ENCODE measurements at regions not wholly inside any gene's neighbourhood (a gene's known extent, or its start where the extent isn't known, plus 50 kb on each side); places are given as distances from the start of the nearest gene placed in this dataset.

DNA sequence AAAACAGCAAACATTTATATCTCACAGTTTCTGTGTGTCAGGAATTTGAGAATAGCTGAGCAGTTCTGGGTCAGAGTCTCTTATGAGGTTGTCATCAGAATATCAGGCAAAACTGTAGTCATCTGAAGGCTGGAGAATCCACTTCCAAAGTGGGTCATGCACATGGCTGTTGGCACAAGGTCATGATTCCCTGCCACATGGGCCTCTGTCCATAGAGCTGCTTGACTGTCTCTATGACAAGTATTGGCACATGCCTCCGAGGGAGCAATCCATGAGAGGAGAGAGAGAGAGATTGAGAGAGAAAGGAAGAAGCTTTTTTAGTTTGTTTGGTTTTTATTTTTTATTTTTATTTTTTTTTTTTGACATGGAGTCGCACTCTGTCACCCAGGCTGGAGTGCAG, 101.8 kb upstream of the DDX18 start:
- no peaks in the 10 kb centered on the region for H3K4me1 Mint-ChIP-seq
- no peak overlapping the region for H3K4me3 Mint-ChIP-seq
- no peak for DNase-seq
- no peak for ATAC-seq
- peaks cover 4% of the 10 kb centered on the region for H3K9me3 Mint-ChIP-seq
- no peak overlapping the region for H3K27ac Mint-ChIP-seq
- H3K36me3 Mint-ChIP-seq (ENCODE audit: low read depth): no peaks in the 10 kb centered on the region
- H3K27me3 Mint-ChIP-seq: peaks cover 1% of the 10 kb centered on the region

DNA sequence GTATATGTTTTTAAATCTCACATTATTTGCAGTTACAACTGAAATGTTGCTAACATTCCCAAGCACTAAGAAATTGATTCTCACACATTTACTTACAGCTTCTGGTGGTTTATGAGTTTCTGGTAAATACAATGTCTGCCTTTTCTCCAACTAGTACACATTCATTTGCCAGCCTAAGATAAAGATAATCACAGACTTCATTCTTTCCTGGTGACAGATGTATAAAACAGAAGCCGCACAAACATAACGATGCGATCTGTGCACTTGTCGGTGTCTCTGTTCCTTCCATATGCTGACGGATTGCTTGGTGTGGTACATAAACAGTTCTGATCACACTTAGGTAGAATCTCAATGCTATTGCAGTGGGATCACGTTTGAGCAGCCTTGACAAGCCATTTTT, 100.4 kb upstream of the DDX18 start:
- no peak for ATAC-seq
- DNase-seq: no peak
- H3K27me3 Mint-ChIP-seq: peaks cover 1% of the 10 kb centered on the region

DNA sequence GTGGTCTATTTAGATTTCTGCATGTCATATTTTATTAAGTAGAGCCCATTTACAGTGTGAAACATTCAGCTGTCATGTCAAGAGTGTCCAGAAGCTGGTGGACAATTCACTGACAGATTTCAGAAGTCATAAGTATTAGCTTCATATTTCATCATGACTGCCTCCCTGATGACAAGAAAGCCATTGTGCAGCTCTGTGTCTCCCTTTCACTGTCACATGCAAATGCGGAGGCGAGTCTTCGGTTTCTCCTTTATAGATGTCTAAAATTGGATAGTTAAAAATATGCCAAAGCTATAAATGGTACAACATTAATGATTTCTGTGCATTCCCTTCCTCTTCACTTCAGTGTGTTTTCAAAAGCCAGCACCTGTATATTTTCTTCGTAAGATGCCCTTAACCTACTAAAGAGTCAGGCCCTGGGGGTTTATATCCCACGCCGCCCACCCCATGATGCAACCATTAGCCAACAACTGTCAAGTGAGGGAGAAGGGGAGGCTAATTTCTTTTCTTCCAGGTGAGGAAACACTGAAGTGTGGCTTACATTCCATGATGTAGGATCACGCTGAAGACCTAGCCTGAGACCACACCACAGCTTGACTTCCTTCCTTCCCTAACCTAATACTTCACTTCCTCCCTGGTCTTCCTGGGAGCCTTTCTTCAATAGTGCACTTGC, 99.6 kb upstream of the DDX18 start:
- H3K4me1 Mint-ChIP-seq: no peaks in the 10 kb centered on the region
- no peaks in the 10 kb centered on the region for H3K36me3 Mint-ChIP-seq (ENCODE audit: low read depth)
- ATAC-seq (no peak), DNase-seq (no peak)
- H3K4me3 Mint-ChIP-seq: no peak overlapping the region
- peaks cover 4% of the 10 kb centered on the region for H3K9me3 Mint-ChIP-seq
- H3K27ac Mint-ChIP-seq: no peak overlapping the region
- H3K27me3 Mint-ChIP-seq: peaks cover 1% of the 10 kb centered on the region

More for the DNA sequence above, 100.4 kb upstream of the DDX18 start:
- H3K4me3 Mint-ChIP-seq: no peak overlapping the region
- no peak overlapping the region for H3K27ac Mint-ChIP-seq
- peaks cover 4% of the 10 kb centered on the region for H3K9me3 Mint-ChIP-seq
- H3K36me3 Mint-ChIP-seq (ENCODE audit: low read depth): no peaks in the 10 kb centered on the region
- H3K4me1 Mint-ChIP-seq: no peaks in the 10 kb centered on the region

DNA sequence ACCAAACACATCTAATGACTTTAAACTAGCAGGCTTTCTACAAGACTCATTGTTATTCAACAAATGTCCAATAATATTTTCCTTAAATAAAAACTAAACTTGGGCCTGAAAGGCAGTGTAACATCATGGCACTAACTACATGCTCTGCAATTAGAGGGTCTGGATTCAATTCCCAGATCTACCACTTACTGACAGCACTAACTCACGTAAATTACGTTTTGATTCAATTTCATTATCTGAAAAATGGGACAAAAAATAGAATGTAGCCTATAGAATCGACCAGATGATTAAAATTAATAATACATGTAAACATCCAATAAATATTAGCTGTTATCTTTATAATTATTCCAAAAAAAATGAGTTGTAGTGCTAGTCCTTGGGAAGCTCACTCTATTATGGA, 98.0 kb upstream of the DDX18 start:
- ATAC-seq: no peak
- H3K4me3 Mint-ChIP-seq: no peak overlapping the region

DNA sequence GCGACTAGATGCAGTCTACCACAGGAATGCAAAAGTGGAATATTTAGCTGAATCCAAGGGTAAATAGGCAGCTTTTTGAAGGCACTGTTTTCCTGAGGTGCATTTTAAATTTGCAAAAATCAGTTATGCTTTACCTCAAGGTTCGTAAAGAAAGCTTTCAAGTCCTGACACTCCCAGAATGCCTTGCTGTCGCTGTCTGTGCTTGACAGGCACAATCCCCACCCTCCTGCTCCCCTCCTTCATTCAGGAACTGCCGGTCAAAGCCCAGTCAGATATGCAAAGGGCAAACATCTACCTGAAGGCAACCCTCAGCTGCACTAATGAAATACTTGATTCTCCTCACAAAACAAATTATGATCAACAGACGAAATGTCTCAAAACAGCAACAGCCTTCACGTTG, 97.4 kb upstream of the DDX18 start:
- Mint-ChIP-seq H3K4me3 (no peak overlapping the region), H3K4me1 (no peaks in the 10 kb centered on the region), H3K27me3 (peaks cover 4% of the 10 kb centered on the region), H3K36me3 (ENCODE audit: low read depth) (no peaks in the 10 kb centered on the region), H3K9me3 (peaks cover 4% of the 10 kb centered on the region), H3K27ac (no peak overlapping the region)
- ATAC-seq (no peak), DNase-seq (no peak)

More for the DNA sequence above, 98.0 kb upstream of the DDX18 start:
- Mint-ChIP-seq H3K27me3 (peaks cover 4% of the 10 kb centered on the region), H3K36me3 (ENCODE audit: low read depth) (no peaks in the 10 kb centered on the region), H3K27ac (no peak overlapping the region), H3K4me1 (no peaks in the 10 kb centered on the region), H3K9me3 (peaks cover 4% of the 10 kb centered on the region)
- DNase-seq: no peak

DNA sequence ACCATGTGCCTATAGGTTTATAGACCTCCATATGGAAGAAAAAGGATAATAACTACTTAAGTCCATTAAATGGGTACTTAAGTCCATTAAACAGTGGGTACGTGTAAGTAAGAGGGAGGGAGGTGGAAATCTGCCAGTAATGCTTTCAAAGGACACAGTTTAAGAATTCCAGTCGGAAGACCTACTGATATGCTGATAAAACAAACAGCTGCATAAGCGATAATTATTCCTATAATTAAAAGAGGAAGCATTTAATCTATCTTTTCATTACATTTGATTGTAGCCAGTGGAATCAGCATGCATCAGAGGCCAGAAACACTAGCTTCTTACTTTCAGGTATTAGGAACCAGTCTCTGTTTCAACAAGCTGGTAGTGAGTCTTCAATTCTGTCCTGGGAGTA, 96.4 kb upstream of the DDX18 start:
- H3K27ac Mint-ChIP-seq: no peak overlapping the region
- peaks cover 4% of the 10 kb centered on the region for H3K9me3 Mint-ChIP-seq
- no peak for DNase-seq
- ATAC-seq: no peak
- H3K4me3 Mint-ChIP-seq: no peak overlapping the region
- H3K36me3 Mint-ChIP-seq (ENCODE audit: low read depth): no peaks in the 10 kb centered on the region
- peaks cover 2% of the 10 kb centered on the region for H3K27me3 Mint-ChIP-seq
- no peaks in the 10 kb centered on the region for H3K4me1 Mint-ChIP-seq

DNA sequence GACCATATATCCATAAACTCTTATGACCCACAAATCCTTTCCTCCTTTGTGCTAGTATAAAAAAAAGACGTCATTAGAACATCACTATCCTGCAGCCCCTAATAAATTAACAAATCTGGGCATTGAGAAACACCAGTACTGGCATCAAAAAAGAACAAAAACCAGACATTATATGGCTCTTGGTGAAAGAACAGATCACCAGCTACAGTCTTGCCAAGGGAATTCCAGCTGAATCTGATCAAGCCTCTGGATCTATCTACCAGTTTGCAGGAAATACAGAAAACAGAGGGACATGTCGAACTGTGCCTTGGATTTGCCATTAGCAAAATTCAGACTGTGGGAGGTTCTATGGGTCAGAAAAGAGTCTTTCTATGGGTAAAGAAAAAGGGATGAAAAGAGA, 93.7 kb upstream of the DDX18 start:
- Mint-ChIP-seq H3K4me3 (no peak overlapping the region), H3K9me3 (no peaks in the 10 kb centered on the region), H3K27me3 (peaks cover 2% of the 10 kb centered on the region), H3K27ac (no peak overlapping the region), H3K36me3 (ENCODE audit: low read depth) (no peaks in the 10 kb centered on the region), H3K4me1 (no peaks in the 10 kb centered on the region)
- ATAC-seq (no peak), DNase-seq (no peak)

DNA sequence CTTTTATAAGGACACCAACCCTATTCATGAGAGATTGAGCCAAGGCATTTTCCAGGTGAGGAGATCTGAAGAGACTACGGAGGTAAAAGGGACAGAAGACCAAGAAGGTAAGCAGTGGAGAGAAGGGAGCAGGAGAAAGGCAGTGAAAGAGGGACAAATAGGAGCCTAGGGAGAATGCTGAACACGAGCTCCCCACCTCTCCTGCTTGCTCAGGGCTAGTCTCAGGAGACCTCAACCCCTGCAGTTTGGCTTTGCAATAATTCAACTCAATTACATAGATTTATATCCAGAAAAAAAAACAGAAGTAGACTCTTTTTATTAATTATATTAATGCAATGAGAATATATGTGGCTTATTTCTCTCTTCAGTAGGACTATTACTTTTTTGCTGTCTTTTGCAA, 91.0 kb upstream of the DDX18 start:
- no peak overlapping the region for H3K27ac Mint-ChIP-seq
- H3K4me1 Mint-ChIP-seq: no peaks in the 10 kb centered on the region
- no peaks in the 10 kb centered on the region for H3K36me3 Mint-ChIP-seq (ENCODE audit: low read depth)
- ATAC-seq: no peak
- no peaks in the 10 kb centered on the region for H3K9me3 Mint-ChIP-seq
- H3K27me3 Mint-ChIP-seq: peaks cover 2% of the 10 kb centered on the region
- DNase-seq: no peak
- no peak overlapping the region for H3K4me3 Mint-ChIP-seq

DNA sequence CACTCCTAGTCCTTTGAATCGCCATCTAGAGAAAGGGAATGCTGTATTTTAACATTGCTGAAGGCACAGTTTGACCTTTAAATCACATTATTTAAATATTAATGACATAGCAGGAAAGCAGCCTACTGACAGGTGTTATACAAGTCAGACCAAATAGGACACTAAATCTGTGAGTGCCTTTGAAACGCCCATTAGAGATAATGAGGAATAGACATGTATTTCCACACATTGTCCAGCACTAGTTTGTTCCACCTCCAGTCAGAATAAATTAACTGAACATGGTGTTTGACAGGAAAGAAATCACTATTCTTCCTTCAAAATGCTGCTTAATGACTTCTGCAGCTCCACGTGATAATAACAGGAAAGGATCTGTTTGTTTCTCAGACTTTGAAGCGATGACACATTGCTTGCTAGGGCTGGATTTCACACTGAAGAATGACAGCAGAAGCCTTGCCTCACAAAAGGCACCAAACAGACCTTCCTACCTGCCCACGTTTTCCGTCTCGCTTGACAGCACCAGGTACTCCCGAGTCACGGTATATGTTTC, 90.5 kb upstream of the DDX18 start:
- DNase-seq (no peak), ATAC-seq (no peak)
- Mint-ChIP-seq H3K4me1 (no peaks in the 10 kb centered on the region), H3K4me3 (no peak overlapping the region), H3K36me3 (ENCODE audit: low read depth) (no peaks in the 10 kb centered on the region), H3K27me3 (peaks cover 2% of the 10 kb centered on the region), H3K27ac (no peak overlapping the region), H3K9me3 (no peaks in the 10 kb centered on the region)

DNA sequence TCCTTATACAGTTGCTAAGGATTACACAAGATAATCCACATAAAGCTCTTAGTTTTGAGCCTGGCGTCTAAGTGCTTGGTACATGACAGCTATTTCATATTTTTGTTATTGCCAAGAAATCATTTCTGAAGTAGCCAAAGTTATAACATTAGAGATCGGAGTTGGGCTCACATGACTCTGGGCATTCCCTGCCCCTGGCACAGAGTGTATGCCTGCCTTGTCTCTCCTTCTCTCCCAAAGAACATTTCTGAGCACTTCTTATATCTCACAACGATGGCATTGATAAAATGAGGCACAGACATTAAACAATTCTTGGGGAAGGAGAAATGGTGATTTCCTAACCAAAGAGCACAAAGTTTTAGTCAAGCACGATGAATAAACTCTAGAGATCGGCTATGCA, 87.7 kb upstream of the DDX18 start:
- H3K9me3 Mint-ChIP-seq: no peaks in the 10 kb centered on the region
- H3K36me3 Mint-ChIP-seq (ENCODE audit: low read depth): no peaks in the 10 kb centered on the region
- H3K4me1 Mint-ChIP-seq: no peaks in the 10 kb centered on the region
- H3K4me3 Mint-ChIP-seq: no peak overlapping the region
- no peak for DNase-seq
- peaks cover 2% of the 10 kb centered on the region for H3K27me3 Mint-ChIP-seq
- H3K27ac Mint-ChIP-seq: no peak overlapping the region
- no peak for ATAC-seq

DNA sequence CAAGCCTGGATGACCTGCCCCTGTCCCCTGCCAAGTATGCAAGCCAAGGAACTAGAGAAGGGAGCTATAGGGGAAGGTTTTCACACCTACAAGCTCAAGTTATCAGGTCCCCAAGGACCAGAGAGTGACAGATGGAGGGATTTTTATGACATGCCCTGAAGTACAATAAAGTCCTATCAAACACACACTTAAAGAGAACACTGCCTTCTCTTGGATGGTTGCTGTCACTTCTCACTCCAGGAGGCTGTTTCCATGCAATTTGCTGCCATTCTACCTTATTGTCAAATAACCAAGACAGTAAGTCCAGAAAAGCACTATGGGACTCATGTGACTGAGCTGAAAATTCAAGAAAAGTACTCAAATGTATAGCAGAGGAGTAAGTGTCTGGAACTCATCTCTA, 76.6 kb upstream of the DDX18 start:
- H3K4me1 Mint-ChIP-seq: no peaks in the 10 kb centered on the region
- ATAC-seq (no peak), DNase-seq (no peak)
- no peaks in the 10 kb centered on the region for H3K36me3 Mint-ChIP-seq (ENCODE audit: low read depth)
- H3K4me3 Mint-ChIP-seq: no peak overlapping the region
- H3K27ac Mint-ChIP-seq: no peak overlapping the region
- H3K9me3 Mint-ChIP-seq: peaks cover 4% of the 10 kb centered on the region
- H3K27me3 Mint-ChIP-seq: no peaks in the 10 kb centered on the region

DNA sequence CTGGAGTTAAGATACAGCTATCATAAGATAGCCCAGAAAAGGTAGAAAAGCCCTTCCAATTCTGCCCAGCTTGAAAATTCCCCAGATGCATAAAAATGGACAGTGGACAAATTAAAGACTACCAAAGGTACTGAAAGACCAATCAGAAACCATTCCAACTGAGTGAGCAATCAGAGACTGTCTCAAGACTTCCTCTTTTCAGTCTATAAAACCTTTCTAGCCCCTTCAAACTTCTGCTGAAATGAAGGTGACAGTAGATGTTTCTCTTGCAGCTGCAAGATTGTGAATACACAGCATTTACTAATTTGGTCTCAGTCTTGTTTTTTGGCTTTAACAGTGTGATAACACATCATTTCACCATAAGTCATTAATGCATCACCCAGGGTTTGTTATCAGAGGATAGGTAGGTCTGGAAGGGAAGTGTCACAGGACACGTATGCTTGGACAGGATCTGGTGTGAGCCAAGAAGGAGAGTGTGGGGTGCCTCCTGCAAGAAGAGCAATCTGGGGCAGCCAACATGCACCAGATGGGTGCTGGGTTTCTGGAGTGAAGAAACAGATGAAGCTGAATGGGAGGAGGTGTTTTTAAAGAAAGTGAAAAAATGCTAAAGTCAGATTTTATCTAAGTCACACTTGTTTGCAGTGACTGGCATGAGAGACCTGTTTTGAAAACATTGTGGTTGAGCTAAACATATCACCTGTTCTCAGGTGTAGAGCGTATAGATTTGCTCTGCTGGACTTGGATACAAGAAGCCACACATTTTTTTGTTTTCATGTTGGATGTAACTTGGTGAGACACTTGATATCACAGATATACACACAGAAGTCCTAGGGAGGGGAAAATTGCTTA, 75.3 kb upstream of the DDX18 start:
- H3K27ac Mint-ChIP-seq: no peak overlapping the region
- no peaks in the 10 kb centered on the region for H3K27me3 Mint-ChIP-seq
- ATAC-seq: no peak
- no peak for DNase-seq
- H3K36me3 Mint-ChIP-seq (ENCODE audit: low read depth): no peaks in the 10 kb centered on the region
- no peak overlapping the region for H3K4me3 Mint-ChIP-seq
- H3K4me1 Mint-ChIP-seq: no peaks in the 10 kb centered on the region
- H3K9me3 Mint-ChIP-seq: peaks cover 4% of the 10 kb centered on the region

DNA sequence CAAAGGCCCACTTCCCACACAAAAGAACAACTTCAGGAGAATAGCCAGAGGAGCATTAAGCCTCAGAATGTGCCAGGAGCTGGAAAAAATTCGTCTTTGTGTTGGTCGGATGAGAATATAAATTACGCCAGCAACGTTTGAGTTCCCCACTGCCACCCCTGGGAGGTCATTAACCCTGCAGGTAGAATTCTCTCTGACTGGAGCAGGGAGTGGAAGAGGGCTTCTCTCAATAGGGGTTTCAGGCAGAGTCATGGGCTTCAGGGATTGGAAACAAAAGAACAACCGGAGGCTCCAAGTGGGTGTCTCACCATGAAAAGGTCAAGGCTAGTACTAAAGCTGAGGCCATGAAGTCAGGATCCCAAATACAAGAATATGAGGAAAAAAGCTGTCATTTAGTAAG, 69.0 kb upstream of the DDX18 start:
- Mint-ChIP-seq H3K9me3 (no peaks in the 10 kb centered on the region), H3K4me1 (no peaks in the 10 kb centered on the region), H3K27ac (no peak overlapping the region), H3K36me3 (ENCODE audit: low read depth) (no peaks in the 10 kb centered on the region), H3K4me3 (no peak overlapping the region), H3K27me3 (peaks cover 3% of the 10 kb centered on the region)
- DNase-seq: no peak
- ATAC-seq: no peak

DNA sequence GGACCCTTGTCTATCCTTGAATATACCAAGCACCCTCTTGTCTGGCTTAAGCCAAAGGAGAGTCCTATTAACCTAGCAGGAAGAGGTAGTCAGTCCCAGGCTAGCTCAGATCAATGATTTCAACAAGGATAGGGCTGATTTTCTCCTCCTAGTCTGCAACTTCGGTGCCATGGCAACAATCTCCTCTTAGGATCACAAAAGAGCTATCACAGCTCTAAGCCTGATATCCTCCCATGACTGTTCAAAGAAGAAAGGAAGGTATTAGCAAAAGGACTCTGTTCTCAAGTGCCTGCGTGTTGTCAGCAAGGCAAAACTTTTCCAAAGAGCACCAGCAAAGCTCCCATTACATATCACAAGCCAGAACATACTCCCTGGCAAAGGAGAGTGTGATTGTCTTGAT, 58.7 kb upstream of the DDX18 start:
- no peak for DNase-seq
- Mint-ChIP-seq H3K27ac (no peak overlapping the region), H3K9me3 (peaks cover 12% of the 10 kb centered on the region), H3K4me1 (no peaks in the 10 kb centered on the region), H3K4me3 (no peak overlapping the region), H3K36me3 (ENCODE audit: low read depth) (no peaks in the 10 kb centered on the region), H3K27me3 (no peaks in the 10 kb centered on the region)
- ATAC-seq: no peak

DNA sequence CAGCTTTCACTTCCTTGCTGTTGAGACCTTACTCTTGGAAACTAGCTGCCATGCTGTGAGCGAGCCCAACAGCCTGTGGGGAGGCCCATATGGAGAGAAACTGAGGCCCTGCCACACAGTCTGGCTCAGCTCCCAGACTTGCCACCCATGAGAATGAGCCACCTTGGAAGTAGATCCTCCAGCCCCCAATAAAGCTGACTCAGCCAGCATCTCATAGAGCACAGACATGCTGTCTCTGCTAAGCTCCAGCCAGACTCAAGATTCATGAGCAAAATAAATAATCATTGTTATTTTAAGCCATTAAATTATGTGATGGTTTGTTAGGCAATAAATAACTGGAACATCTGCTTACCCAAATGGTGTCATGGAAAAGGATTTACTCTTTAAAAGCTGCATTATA, 53.6 kb upstream of the DDX18 start:
- no peaks in the 10 kb centered on the region for H3K4me1 Mint-ChIP-seq
- no peaks in the 10 kb centered on the region for H3K27me3 Mint-ChIP-seq
- no peak overlapping the region for H3K27ac Mint-ChIP-seq
- H3K4me3 Mint-ChIP-seq: no peak overlapping the region
- DNase-seq: no peak
- H3K9me3 Mint-ChIP-seq: no peaks in the 10 kb centered on the region
- ATAC-seq: no peak
- H3K36me3 Mint-ChIP-seq (ENCODE audit: low read depth): no peaks in the 10 kb centered on the region
